DMS53 treated with DMSO at 0.1 percent for 48 hours (cell line): ENCODE measurements at regions not wholly inside any gene's neighbourhood (a gene's known extent, or its start where the extent isn't known, plus 50 kb on each side); places are given as distances from the start of the nearest gene placed in this dataset.
"Not testable (repeated sequence)": the region's sequence is repeated elsewhere in the genome, so short reads cannot be mapped to it uniquely, and the experiment has no call there.

Source experiments
- DNase-seq: peaks from one replicate; lab custom pipeline; 2025; ENCODE audit not compliant: unreplicated experiment; lab: John Stamatoyannopoulos, UW

GRCh38 chr2:183892315-183892941, 705.9 kb upstream of the ZNF804A start:
- DNase-seq: no peak

DNA sequence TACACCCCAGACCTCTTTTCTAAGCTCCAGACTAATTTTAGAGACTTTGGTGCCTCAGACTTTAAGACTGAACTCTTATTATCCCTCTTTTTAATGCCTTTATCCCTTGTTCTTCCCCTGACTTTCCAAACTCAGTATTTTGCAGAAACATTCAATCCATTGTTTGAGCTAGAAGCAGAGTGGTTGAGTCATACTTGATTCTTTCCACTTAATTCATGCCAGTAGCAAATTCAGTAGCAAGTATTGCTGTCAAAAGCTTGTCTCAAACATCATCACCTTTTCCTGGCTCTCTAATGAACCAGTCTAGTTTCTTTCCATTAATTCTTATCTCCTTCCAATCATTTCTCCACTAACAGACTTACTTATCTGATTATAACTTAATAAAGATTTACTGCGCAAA, 699.7 kb upstream of the ZNF804A start:
- peak; percentile 34 for DNase-seq

- DNase-seq: no peak
These were observed 696.4 kb upstream of the ZNF804A start for GRCh38 chr2:183901931-183902330.

DNA sequence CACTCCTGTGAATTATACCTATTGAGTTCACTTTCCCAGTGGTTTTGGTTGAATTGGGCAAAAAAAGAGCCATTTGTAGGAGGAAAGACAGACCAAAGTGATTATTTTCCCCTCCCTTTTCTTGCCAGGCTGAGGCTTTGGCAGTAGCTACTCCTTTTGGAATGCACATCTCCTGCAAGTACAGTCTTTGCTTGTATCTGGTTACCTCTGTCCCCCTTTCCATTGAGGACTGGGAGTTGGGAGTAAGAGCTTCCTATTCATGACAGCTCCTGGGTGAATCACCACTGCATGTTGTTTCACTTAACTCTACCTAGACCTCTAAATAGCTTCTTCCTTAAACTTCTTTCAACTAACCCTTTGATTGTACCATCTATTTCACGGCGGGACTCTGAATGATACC, 695.3 kb upstream of the ZNF804A start:
- no peak for DNase-seq

DNA sequence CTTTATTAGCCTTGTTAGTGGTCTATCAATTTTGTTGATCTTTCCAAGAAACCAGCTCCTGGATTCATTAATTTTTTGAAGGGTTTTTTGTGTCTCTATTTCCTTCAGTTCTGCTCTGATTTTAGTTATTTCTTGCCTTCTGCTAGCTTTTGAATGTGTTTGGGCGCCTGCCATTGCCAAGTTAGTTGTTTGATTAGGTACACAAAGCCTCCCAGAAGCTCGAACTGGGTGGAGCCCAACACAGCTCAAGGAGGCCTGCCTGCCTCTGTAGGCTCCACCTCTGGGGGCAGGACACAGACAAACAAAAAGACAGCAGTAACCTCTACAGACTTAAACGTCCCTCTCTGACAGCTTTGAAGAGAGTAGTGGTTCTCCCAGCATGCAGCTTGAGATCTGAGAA, 682.3 kb upstream of the ZNF804A start:
- not testable (repeated sequence) for DNase-seq

DNA sequence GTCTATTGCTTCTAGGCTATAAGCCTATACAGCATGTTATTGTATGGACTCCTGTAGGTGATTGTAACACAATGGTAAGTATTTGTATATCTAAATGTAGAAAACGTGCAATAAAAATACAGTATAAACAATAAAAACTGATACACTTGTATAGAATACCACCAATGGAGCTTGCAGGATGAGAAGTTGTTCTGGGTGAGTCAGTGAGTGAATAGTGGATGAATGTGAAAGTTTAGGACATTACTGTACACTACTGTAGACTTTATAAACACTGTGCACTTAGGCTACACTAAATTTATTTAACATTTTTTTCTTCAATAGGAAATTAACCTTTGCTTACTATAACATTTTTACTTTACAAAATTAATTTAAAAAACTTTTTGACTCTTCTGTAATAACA, 679.2 kb upstream of the ZNF804A start:
- no peak for DNase-seq

DNA sequence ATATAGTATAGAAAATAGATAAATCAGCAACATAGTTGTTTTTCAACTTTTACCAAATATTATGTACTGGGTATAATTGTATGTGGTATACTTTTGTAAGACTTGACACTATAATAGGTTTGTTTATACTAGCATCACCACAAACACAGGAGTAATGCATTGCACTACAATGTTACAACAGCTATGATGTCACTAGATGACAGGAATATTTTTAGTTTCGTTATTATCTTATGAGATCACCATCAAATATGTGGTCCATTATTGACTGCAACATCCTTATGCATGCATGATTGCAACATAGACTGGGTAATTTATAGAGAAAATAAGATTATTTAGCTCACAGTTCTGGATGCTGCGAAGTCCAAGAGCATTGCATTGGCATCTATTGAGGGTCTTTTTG, 678.4 kb upstream of the ZNF804A start:
- no peak for DNase-seq

GRCh38 chr2:183925281-183925680, 673.0 kb upstream of the ZNF804A start:
- DNase-seq: no peak

DNA sequence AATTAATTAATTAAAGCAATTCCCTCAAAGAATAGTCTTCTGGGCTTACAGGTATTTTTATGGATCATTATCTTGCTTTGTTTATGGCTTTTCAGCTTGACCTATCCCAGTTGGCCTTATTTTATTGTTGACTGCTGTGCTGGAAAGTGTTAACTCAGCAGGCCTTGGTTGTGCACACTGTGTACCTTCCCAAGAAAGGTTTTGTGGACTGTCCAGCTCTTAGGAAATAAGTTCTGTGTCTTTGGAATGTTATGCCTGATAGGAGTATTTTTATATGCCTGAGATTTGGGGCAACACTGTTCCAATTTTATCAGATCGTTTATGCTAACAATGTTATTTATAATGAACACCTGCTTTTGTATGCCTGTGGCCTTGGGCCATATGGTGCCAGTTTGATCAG, 671.9 kb upstream of the ZNF804A start:
- DNase-seq: no peak

DNA sequence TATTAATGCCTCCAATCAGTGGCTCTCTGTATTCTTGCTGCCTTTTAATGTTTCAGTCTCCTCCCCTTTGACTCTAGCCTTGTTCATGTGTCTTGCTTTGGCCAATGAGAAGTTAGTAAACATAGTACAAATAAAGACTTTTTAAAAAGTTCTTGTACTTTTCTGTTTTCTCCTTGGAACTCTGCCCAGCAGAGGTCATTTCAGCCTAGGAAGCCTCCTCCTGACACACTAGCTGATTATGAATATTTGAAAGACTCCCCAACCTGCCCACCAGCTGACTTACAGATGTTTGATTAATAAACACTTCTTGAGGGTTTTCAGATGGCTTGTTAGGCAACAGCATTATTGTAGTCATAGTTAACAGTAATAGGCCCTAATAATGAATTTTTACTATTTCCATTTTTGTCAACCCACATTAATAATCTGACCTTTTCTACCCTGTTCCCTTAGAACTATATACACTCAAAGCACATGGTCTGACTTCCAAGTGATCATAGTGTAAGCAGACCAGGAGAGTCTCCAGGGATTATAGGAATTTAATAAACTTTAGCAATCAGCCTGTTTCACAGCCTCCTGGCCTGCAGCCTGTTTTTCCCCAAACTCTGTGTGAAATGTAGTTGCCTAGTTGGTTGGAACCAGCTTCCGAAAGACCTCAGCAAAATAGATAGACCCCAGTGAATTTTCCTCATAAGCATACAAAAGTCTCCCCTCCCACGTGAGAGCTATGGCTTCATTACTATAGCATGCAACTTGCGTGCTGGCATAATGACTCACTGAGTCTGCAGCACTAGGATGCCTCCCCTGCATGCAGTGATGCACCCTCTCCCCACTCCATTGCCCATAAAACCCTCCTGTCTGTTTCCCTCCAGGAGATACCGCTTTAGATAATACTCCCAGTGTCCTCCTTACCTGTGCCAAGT, 670.7 kb upstream of the ZNF804A start:
- DNase-seq: no peak

- DNase-seq: peak; percentile 64
These were observed 663.3 kb upstream of the ZNF804A start for GRCh38 chr2:183935005-183935404.

GRCh38 chr2:183937220-183937619, 661.1 kb upstream of the ZNF804A start:
- no peak for DNase-seq

GRCh38 chr2:183946193-183946592, 652.1 kb upstream of the ZNF804A start:
- no peak for DNase-seq

GRCh38 chr2:183948861-183949260, 649.5 kb upstream of the ZNF804A start:
- DNase-seq: no peak

DNA sequence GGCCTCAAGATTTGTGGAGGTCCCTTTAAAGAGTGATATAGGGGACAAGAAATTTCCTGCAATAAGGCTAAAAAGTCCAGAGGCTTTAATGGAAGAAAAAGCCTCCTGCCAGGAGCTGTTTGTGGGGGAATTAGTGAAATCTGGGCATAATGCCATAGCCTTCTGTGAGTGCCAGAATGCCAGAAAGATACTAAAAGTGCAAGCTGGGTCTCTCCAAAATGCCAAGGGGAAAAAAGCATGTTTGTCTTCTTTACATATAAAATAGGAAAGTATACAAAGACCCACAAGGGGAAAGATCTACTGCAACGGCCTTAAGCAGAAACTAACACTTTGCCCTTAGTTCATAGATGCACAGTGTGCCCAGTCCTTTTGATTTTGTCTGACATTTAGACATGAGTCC, 647.7 kb upstream of the ZNF804A start:
- DNase-seq: no peak

- DNase-seq: no peak
These were observed 646.7 kb upstream of the ZNF804A start for GRCh38 chr2:183951630-183952029.

- no peak for DNase-seq
These were observed 645.6 kb upstream of the ZNF804A start for GRCh38 chr2:183952741-183953140.

DNA sequence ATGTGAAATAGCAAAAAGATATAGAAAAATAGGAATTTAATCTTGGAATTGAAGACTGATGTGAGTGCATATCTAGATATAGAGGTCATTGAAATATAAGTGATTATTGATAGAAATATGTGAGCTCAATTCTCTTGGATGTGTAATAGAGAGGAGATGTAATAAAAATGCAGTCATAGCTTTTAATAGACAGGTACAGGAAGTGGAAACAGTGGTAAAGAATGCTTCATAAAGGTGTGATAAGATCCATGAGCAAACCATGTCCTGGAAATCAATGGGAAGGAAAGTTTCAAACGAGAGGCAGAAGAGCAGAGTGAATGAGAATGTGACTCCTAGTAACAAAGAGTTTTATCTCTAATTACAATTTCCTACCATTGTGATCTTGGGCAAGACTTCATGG, 634.7 kb upstream of the ZNF804A start:
- DNase-seq: no peak

- no peak for DNase-seq
These were observed 633.8 kb upstream of the ZNF804A start for GRCh38 chr2:183964565-183964964.

- no peak for DNase-seq
These were observed 630.6 kb upstream of the ZNF804A start for GRCh38 chr2:183967756-183968155.

DNA sequence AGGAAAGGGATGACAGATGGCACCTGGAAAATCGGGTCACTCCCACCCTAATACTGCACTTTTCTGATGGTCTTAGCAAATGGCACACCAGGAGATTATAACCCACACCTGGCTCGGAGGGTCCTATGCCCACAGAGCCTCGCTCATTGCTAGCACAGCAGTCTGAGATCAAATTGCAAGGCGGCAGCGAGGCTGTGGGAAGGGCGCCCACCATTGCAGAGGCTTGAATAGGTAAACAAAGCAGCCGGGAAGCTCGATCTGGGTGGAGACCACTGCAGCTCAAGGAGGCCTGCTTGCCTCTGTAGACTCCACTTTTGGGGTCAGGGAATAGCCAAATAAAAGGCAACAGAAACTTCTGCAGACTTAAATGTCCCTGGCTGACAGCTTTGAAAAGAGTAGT, 622.7 kb upstream of the ZNF804A start:
- not testable (repeated sequence) for DNase-seq

DNA sequence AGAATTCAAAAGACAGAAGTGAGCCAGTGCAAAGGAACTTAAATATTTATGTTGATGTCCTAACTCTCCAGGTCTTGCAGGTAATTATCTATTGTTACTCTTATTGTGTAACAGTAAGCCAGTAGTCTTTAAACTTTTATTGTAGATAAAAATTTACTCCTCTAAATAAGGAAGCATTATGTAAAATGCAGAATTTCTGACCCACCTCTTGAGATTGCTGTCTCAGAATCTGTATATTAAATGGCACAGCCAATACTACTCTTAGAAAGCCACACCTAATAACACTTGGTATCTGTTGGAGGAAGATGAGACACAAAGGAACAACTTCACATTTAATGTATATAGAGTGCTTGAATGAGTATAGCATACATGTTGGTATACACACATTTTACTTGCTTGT, 613.5 kb upstream of the ZNF804A start:
- no peak for DNase-seq

DNA sequence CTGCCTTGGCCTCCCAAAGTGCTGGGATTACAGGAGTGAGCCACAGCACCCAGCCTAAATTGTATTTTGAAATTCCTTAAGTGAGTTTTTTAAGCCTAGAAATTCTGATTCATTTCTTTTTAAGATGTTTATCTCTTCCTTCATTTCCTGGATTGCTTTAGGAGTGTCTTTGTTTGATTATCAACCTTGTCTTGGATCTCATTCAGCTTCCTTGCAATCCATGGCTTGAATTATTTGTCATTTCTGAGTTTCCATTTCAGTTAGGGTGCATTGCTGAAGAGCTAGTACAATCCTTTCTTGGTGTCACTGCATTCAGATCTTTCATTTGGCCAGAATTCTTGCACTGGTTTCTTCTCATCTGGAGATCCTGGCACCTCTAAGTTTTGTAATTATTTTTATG, 606.4 kb upstream of the ZNF804A start:
- DNase-seq: no peak
